ENCODE measurements at regions not wholly inside any gene's neighbourhood (a gene's known extent, or its start where the extent isn't known, plus 50 kb on each side); places are given as distances from the start of the nearest gene placed in this dataset.

DNA sequence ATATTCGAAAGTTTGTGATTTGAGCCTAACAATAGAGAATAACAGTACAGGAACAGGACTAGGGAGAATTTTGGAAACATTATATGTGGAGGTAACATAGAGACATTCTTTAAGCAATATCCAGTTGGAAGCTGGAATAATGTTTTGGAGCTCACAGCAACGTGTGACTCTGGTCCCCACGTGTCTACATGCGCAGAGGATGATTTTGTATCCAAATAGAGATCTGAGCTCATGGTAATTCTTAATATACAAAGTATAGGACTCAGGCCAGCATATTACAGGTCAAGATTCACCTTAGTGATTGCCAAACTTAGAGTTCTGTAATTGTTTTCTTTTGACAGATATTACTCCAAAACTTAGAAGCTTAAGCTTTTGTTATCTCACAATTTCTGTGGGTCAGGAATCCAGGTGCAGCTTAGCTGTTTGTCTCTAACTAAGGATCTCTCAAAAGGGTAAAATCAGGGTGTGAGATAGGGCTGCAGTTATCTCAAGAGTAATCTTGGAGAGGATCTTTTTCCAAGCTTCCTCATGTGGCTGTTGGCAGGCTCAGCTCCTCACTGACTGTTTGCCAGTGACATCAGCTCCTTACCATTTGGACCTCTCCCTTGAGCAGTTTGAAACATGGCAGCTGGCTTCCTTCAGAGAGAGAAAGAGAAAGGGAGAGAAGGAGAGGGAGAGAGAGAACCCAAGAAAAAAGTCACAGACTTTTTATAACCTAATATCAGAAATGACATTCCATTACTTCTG lies 272.0 kb upstream of the ZNF462 start:
- no peak for DNase-seq
- H3K27ac Mint-ChIP-seq: no peak overlapping the region
- H3K4me3 Mint-ChIP-seq: no peak overlapping the region
- no peaks in the 10 kb centered on the region for H3K27me3 Mint-ChIP-seq (ENCODE audit: low read depth in 3 of 3)
- H3K4me1 Mint-ChIP-seq: no peaks in the 10 kb centered on the region
- H3K36me3 Mint-ChIP-seq: peaks cover 0 to 4% (median 0%) of the 10 kb centered on the region in 3 donors
- H3K9me3 Mint-ChIP-seq: peaks cover 0 to 3% (median 0%) of the 10 kb centered on the region in 6 donors

DNA sequence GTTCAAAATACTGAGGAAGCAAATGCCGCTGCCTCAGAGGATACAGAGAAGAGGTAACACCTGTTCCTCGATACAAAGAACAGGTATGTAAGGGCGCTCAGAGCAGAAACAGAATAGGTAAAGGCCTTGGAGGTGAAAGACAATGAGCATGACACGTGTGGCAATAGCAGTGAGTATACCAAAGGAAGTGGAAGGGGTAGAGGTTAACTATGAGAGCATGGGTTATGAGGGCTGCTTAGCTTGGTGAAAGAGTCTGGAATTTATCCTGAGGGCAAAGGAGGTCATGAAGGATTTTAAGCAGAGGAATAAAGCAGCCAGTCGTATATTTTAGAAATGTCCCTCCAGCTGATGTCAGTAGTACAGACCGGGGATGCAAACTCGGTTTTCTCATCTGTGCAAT lies 269.8 kb upstream of the ZNF462 start:
- Mint-ChIP-seq H3K36me3 (peaks cover 0 to 4% (median 0%) of the 10 kb centered on the region in 3 donors), H3K27ac (no peak overlapping the region), H3K4me3 (no peak overlapping the region), H3K9me3 (peaks cover 0 to 3% (median 0%) of the 10 kb centered on the region in 6 donors), H3K4me1 (no peaks in the 10 kb centered on the region), H3K27me3 (ENCODE audit: low read depth in 3 of 3) (no peaks in the 10 kb centered on the region)
- no peak for DNase-seq

DNA sequence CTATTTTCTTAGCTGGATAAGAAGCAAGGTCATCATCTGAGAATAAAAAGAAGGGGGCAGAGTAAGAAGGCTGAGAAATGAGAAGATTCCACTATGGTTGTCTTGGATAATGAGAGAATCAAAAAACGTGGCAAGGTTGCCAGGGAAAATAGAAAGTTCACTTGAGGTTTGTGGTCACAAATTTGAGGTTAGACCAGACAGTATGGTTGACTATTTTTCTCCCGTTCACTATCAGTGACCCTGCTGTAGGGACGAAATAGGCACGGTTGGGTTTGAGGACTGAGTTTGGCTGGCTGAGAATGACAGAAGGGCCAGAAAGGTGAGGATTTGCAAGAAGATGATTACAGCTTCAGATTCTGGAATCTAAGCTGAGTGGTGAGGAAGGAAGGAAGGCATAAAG lies 266.0 kb upstream of the ZNF462 start:
- Mint-ChIP-seq H3K4me3 (no peak overlapping the region), H3K9me3 (peaks cover 0 to 3% (median 0%) of the 10 kb centered on the region in 6 donors), H3K36me3 (peaks cover 0 to 6% (median 0%) of the 10 kb centered on the region in 3 donors), H3K27me3 (ENCODE audit: low read depth in 3 of 3) (no peaks in the 10 kb centered on the region), H3K27ac (no peak overlapping the region), H3K4me1 (no peaks in the 10 kb centered on the region)
- DNase-seq: no peak

DNA sequence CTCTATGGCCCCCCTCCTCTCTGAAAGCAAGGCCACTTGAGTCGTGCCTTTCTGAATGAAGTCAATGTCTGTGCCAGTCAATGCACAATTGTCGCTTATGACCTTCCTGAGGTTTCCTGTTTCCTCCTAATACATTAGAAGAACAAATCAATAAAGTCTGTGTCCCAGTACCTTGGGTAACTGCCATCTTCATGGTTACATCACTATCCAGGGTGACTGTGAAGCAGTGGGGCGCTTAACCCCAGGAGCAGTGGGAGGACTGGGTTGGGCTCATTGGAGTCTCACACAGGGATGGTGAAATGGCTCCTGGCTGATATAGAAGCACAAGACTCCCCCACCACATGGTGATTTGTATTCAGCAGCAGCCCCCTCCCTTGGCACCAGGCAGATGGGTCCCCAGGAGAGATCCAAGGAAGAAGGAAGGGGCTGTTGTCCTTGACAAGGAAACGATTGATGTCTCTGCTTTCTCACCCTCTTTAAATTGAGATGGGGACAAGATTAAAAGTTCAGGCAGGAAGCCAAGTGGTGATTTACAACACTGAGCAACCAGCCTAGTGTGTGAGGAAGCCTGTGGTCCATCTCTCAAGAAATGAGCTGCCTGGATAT lies 261.9 kb upstream of the ZNF462 start:
- no peak overlapping the region for H3K27ac Mint-ChIP-seq
- H3K4me3 Mint-ChIP-seq: no peak overlapping the region
- no peaks in the 10 kb centered on the region for H3K27me3 Mint-ChIP-seq (ENCODE audit: low read depth in 3 of 3)
- no peaks in the 10 kb centered on the region for H3K4me1 Mint-ChIP-seq
- DNase-seq: no peak
- H3K9me3 Mint-ChIP-seq: peaks cover 5 to 15% (median 7%) of the 10 kb centered on the region in 6 donors
- peaks cover 0 to 22% (median 17%) of the 10 kb centered on the region in 3 donors for H3K36me3 Mint-ChIP-seq

DNA sequence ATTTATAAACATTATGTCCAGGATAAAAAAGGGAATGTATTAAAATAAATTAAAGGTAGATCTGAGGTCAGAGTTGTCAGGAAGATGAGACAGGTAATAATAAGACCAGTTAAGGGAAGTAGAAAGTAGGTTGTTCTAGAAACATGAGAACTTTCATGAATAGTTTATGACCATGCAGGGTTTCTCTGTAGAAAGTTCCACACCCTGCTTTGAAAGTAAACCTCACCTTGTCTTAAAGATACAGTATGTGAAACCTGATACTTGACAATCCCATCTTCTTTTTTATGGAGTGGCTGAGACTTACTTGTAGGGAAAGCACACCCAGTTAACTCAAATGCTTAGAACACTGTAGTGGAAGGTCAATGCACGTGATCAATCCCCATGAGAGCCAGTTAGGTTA lies 260.6 kb upstream of the ZNF462 start:
- H3K9me3 Mint-ChIP-seq: peaks cover 8 to 19% (median 16%) of the 10 kb centered on the region in 6 donors
- H3K4me1 Mint-ChIP-seq: no peaks in the 10 kb centered on the region
- no peak overlapping the region for H3K4me3 Mint-ChIP-seq
- H3K36me3 Mint-ChIP-seq: peaks cover 0 to 22% (median 17%) of the 10 kb centered on the region in 3 donors
- H3K27me3 Mint-ChIP-seq (ENCODE audit: low read depth in 3 of 3): no peaks in the 10 kb centered on the region
- no peak overlapping the region for H3K27ac Mint-ChIP-seq
- no peak for DNase-seq

DNA sequence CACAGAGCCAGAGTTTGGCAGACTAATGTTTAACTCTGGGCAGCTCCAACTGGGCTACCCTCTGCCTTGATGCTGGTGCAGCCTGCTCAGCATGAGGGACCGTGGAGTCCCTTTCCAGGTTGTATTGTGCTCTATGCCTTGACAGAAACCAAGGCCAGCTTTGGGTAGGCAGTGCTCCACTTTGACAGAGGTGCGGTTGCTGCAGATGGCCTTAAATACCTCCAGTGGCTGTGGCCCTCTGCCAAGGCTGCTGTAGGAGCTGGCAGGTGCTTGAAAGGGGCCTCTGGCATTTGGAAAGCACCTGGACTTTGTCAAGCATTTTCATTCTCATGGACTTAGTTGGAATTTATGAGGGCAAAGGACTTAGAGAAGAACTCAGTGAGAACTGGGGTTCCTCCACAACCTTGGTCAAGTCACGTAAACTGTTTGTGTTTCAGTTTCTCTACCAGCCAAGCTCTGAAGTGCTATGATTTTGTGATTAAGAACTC lies 249.7 kb upstream of the ZNF462 start:
- Mint-ChIP-seq H3K36me3 (no peaks in the 10 kb centered on the region), H3K27ac (no peak overlapping the region), H3K9me3 (peaks cover under 1 to 24% (median 7%) of the 10 kb centered on the region in 6 donors), H3K4me3 (no peak overlapping the region), H3K4me1 (peaks cover 0 to 9% of the 10 kb centered on the region in 2 donors), H3K27me3 (ENCODE audit: low read depth in 3 of 3) (peaks cover 0 to 2% (median 1%) of the 10 kb centered on the region in 3 donors)
- no peak for DNase-seq

DNA sequence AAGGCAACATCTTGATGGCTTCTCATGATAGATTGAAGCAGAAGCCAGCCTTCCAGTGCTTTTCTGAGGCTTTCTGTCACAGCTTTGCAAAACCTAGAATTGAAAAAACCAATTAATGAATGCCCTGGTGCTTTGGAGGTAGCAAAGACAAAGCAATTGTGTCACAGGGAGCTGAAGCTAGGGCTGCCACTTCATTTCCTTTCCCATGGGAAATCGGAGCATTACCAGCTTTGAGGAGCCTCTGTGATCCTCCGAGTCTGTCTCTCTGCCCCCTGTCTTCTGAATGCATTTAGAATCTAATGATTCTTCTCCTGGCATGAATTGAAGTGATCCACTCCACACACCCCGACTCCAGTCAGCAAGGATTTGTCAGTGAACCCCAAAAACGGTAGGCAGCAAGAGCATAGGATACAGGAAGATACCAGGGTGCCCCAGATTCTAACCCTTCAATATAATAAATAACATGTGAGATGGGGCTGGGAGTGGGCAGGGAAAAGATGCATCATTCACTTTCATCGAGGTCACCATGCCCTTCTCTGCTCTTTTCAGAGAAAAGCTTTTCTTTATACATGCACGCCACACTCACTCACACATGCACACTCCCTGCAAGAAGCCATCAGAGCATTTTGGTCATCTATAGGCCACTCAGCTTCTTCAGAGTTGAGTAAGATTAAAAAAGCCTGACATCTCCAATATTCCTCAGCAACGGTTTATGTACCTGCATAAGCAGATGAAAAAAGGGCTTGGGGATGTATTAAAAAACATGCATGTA lies 247.7 kb upstream of the ZNF462 start:
- Mint-ChIP-seq H3K27me3 (ENCODE audit: low read depth in 3 of 3) (peaks cover 0 to 2% (median 1%) of the 10 kb centered on the region in 3 donors), H3K36me3 (no peaks in the 10 kb centered on the region), H3K27ac (no peak overlapping the region), H3K4me3 (no peak overlapping the region), H3K4me1 (peaks cover 0 to 9% of the 10 kb centered on the region in 2 donors), H3K9me3 (peaks cover 0 to 18% (median under 1%) of the 10 kb centered on the region in 6 donors)
- no peak for DNase-seq

DNA sequence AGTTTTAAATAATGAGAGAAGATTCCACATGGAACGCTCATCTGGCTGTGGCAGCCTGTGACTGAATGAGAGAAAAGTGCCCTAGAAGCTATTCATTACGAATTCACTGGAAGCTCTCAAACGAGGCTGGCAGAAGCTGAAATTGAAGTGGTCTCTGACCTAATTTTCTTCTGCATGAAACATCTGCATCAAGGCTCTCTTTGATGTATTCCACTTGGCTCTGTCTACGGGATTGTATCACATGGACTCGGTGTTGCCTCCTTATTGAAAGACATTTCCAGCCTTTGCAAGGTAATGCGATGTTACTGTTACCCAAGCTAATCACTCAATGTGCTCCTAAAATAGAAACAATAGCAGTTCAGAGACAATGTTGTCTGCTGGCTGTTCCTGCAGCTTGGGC lies 246.9 kb upstream of the ZNF462 start:
- peaks cover 0 to 18% (median 2%) of the 10 kb centered on the region in 6 donors for H3K9me3 Mint-ChIP-seq
- peaks cover 0 to 9% of the 10 kb centered on the region in 2 donors for H3K4me1 Mint-ChIP-seq
- H3K27me3 Mint-ChIP-seq (ENCODE audit: low read depth in 3 of 3): peaks cover 2 to 3% (median 2%) of the 10 kb centered on the region in 3 donors
- DNase-seq: no peak
- no peaks in the 10 kb centered on the region for H3K36me3 Mint-ChIP-seq
- H3K4me3 Mint-ChIP-seq: no peak overlapping the region
- H3K27ac Mint-ChIP-seq: no peak overlapping the region

DNA sequence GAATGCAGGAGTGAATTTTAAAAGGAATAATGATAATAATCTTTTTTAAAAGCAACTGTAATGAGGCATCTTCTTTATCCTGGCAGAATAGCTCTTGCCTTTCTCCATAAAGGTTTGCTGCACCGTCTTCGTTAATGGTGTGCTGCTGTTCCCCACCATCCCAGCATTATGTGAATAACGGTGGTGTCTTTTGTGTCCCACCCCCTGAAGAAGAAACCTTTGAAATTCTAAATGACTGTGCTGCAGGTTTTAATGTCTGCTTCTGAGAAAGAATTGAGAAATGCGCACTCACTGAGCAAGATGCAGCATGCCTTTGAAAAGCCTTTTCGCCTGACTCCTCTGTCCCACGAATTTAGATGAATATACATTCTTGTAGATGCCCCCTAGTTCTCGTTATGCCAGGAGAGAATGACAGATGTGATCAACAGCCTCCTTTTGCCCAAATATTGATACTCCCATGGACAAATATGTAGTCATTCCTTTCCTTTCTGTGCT lies 246.1 kb upstream of the ZNF462 start:
- Mint-ChIP-seq H3K27ac (no peak overlapping the region), H3K36me3 (no peaks in the 10 kb centered on the region), H3K27me3 (ENCODE audit: low read depth in 3 of 3) (peaks cover 2 to 3% (median 3%) of the 10 kb centered on the region in 3 donors), H3K4me1 (peaks cover 0 to 9% of the 10 kb centered on the region in 2 donors), H3K4me3 (no peak overlapping the region), H3K9me3 (peaks cover 0 to 17% (median 2%) of the 10 kb centered on the region in 6 donors)
- no peak for DNase-seq

DNA sequence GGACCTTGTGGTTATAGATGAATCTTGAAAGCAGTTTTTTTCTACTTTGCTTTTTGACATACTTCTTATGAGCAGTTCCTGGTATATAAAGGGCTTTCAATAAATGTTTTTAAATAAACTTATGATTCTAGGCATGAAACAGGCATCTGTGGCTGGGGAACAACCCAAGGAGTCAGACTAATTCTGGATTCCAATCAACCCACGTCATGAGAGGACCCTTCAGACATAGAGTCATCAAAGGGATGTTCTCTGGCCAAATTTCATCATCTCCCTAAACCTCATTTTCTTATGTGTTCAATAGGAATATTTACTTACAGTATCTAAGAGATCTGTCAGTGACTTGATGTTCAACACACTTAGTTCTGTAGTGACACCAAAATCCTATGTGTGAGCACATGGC lies 243.8 kb upstream of the ZNF462 start:
- Mint-ChIP-seq H3K27ac (no peak overlapping the region), H3K36me3 (no peaks in the 10 kb centered on the region), H3K4me1 (peaks cover 0 to 9% of the 10 kb centered on the region in 2 donors), H3K4me3 (no peak overlapping the region), H3K27me3 (ENCODE audit: low read depth in 3 of 3) (peaks cover 3 to 5% (median 3%) of the 10 kb centered on the region in 3 donors), H3K9me3 (peaks cover 0 to 15% (median 2%) of the 10 kb centered on the region in 6 donors)
- DNase-seq: no peak

DNA sequence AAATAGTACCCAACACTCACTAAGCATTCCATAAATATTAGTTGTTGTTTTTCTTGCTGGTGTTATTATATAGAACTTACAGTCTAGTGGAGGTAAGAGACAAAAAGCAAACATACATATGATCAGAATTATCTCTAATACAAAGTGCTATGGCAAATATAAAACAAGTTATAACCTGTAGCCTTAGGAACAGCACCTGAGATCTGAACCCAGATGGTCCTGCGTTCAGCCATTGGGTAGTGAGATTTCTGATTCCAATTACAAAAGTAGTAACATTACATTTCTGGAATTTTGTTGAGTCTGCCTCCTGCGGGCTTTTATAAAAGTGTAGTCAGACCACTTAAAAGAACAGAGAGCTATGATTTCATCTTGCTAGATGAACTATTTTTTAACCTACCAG lies 242.9 kb upstream of the ZNF462 start:
- DNase-seq: no peak
- Mint-ChIP-seq H3K36me3 (no peaks in the 10 kb centered on the region), H3K9me3 (peaks cover 0 to 15% (median 2%) of the 10 kb centered on the region in 6 donors), H3K27ac (no peak overlapping the region), H3K4me3 (no peak overlapping the region), H3K27me3 (ENCODE audit: low read depth in 3 of 3) (peaks cover 3% of the 10 kb centered on the region in 3 donors), H3K4me1 (no peaks in the 10 kb centered on the region)

DNA sequence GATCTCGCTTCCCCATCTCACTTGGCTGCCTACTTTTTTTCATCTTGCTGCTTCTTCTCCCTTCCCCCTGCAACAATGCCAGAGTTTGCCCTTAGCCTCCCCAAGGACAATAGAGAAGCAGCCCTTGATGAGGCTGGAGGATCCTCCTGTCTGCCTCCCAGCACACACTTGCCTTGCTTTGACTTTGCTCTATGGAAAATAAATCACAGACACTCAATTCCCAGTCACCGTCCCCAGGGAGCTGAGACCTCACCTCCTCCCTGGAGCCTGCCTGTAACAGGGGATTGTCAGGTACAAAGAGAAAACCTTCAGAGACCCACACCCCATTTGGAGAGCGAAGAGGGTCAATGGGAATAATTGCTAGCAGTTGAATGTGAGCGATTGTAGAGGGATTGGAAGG lies 242.1 kb upstream of the ZNF462 start:
- no peak for DNase-seq
- Mint-ChIP-seq H3K27me3 (ENCODE audit: low read depth in 3 of 3) (peaks cover 2 to 3% (median 3%) of the 10 kb centered on the region in 3 donors), H3K9me3 (peaks cover 0 to 15% (median 2%) of the 10 kb centered on the region in 6 donors), H3K4me1 (no peaks in the 10 kb centered on the region), H3K36me3 (no peaks in the 10 kb centered on the region), H3K4me3 (no peak overlapping the region), H3K27ac (no peak overlapping the region)

DNA sequence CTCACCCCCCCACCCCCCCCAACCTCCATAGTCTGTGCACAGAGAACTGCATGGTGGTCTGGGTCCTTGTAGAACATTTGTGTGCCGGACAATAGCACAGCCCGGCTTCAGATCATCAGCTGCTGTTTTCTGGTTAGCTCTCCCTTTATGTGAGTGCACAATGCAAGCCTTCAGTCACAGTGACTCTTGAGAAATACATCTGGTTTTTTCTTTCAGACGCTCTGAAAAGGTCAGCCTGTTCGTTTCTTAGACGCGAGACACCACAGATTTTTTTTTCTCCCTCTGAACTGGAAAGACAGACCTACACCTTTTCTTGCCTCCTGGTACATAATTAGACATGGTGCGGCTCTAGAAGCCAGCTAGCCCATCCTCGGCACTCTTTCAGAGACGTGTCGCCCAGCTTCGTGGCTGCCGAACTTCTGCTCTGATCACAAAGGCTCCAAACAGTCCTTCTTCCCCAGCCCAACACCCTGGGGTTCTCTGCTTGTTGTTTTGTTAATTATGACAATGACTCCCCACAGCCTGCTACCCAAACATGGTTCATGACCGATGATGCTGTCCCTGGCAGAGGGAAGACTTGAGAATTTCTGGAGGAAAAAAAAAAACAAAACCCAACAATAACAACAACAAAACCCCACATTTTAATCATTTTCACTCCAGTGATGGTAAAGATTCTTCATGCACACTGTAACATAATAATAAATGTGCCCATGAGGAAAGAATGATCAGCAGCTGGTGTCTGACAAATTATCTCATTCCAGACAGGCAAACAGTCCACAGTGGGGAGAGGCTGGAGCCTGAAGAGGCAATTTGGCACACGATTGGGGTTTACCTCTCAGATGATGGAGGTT lies 241.4 kb upstream of the ZNF462 start:
- no peaks in the 10 kb centered on the region for H3K4me1 Mint-ChIP-seq

More for the DNA sequence above, 241.4 kb upstream of the ZNF462 start:
- DNase-seq: no peak
- Mint-ChIP-seq H3K36me3 (no peaks in the 10 kb centered on the region), H3K27me3 (ENCODE audit: low read depth in 3 of 3) (peaks cover 2 to 4% (median 3%) of the 10 kb centered on the region in 3 donors), H3K4me3 (no peak overlapping the region), H3K27ac (no peak overlapping the region), H3K9me3 (peaks cover 0 to 10% (median under 1%) of the 10 kb centered on the region in 6 donors)

Measured in immature natural killer cell (primary cell).